Liver (tissue), 8 donors: ENCODE measurements at regions not wholly inside any gene's neighbourhood (a gene's known extent, or its start where the extent isn't known, plus 50 kb on each side); places are given as distances from the start of the nearest gene placed in this dataset.

Source experiments
- DNase-seq: peaks from one replicate; pipeline ENCODE4 v3.0.0-alpha.2; 2017; ENCODE audit warnings: low spot score
- H3K27ac ChIP-seq, 2 donors: one replicate each; pipeline ENCODE4 v1.7.0; 2013; ENCODE audit warnings: inconsistent platforms in 2 of 2, low read length in 2 of 2, control low read depth in 1 of 2, low read depth in 1 of 2, mild to moderate bottlenecking in 1 of 2
- H3K27me3 ChIP-seq, 4 donors: one replicate each; pipeline versions ENCODE4 v1.6.1 to v1.7.0; 2013; ENCODE audit warnings: low read length in 3 of 4, inconsistent platforms in 1 of 4, mild to moderate bottlenecking in 1 of 4, moderate library complexity in 1 of 4; ENCODE audit not compliant: control insufficient read depth in 4 of 4, insufficient read depth in 4 of 4
- H3K36me3 ChIP-seq, 4 donors: one replicate each; pipeline versions ENCODE4 v1.6.1 to v1.7.0; 2013; ENCODE audit warnings: low read length in 3 of 4, mild to moderate bottlenecking in 3 of 4, low read depth in 1 of 4, moderate library complexity in 1 of 4; ENCODE audit not compliant: control insufficient read depth in 4 of 4, insufficient read depth in 3 of 4
- H3K4me1 ChIP-seq, 4 donors: one replicate each; pipeline versions ENCODE4 v1.6.1 to v1.7.0; 2013; ENCODE audit warnings: low read length in 3 of 4, mild to moderate bottlenecking in 3 of 4, moderate library complexity in 1 of 4; ENCODE audit not compliant: control insufficient read depth in 4 of 4, insufficient read depth in 4 of 4
- H3K4me3 ChIP-seq, 3 donors: one replicate each; pipeline versions ENCODE4 v1.6.1 to v1.7.0; 2013; ENCODE audit warnings: low read length in 3 of 3, control low read depth in 1 of 3, low read depth in 1 of 3, mild to moderate bottlenecking in 1 of 3
- H3K9ac ChIP-seq, 2 donors: one replicate each; pipeline ENCODE4 v1.7.0; 2013; ENCODE audit warnings: low read length in 2 of 2, mild to moderate bottlenecking in 2 of 2, moderate library complexity in 2 of 2, control low read depth in 1 of 2, low read depth in 1 of 2
- H3K9me3 ChIP-seq, 4 donors: one replicate each; pipeline versions ENCODE4 v1.6.1 to v1.7.0; 2013; ENCODE audit warnings: low read length in 3 of 4; ENCODE audit not compliant: control insufficient read depth in 4 of 4
- ATF3 ChIP-seq: IDR thresholded peaks from 2 replicates; pipeline ENCODE4 v1.6.1; 2016; ENCODE audit warnings: antibody characterized with exemption
- CTCF ChIP-seq: fragments of 150-350 bp; IDR thresholded peaks from 2 replicates; pipeline ENCODE4 v1.5.1; 2017; ENCODE audit warnings: improper control_type of control experiment, low read depth, low read length; ENCODE audit not compliant: missing input control
- FOXA1 ChIP-seq: IDR thresholded peaks from 2 replicates; pipeline ENCODE4 v1.6.1; 2016; ENCODE audit warnings: antibody characterized with exemption
- FOXA2 ChIP-seq: IDR thresholded peaks from 2 replicates; pipeline ENCODE4 v1.6.1; 2016; ENCODE audit warnings: antibody characterized with exemption
- GABPA ChIP-seq, 2 donors: IDR thresholded peaks in 1 of 2; conservative IDR thresholded peaks in 1 of 2; 2 replicates each; pipeline ENCODE4 v1.6.1; 2016; ENCODE audit warnings: antibody characterized with exemption in 2 of 2, mild to moderate bottlenecking in 1 of 2, moderate library complexity in 1 of 2
- HNF4A ChIP-seq, 2 donors: conservative IDR thresholded peaks; 2 replicates each; pipeline ENCODE4 v1.6.1; 2016; ENCODE audit warnings: antibody characterized with exemption in 2 of 2, mild to moderate bottlenecking in 2 of 2
- HNF4G ChIP-seq: IDR thresholded peaks from 2 replicates; pipeline ENCODE4 v1.6.1; 2016; ENCODE audit warnings: antibody characterized with exemption
- JUND ChIP-seq, 2 donors: IDR thresholded peaks; 2 replicates each; pipeline ENCODE4 v1.6.1; 2016; ENCODE audit warnings: antibody characterized with exemption in 2 of 2
- MAX ChIP-seq: IDR thresholded peaks from 2 replicates; pipeline ENCODE4 v1.6.1; 2016; ENCODE audit warnings: antibody characterized with exemption
- NR2F2 ChIP-seq: IDR thresholded peaks from 2 replicates; pipeline ENCODE4 v1.6.1; 2016; ENCODE audit warnings: antibody characterized with exemption
- RAD21 ChIP-seq, 2 donors: IDR thresholded peaks; 2 replicates each; pipeline ENCODE4 v1.6.1; 2016; ENCODE audit warnings: antibody characterized with exemption in 2 of 2, mild to moderate bottlenecking in 2 of 2
- RXRA ChIP-seq, 2 donors: IDR thresholded peaks; 2 replicates each; pipeline ENCODE4 v1.6.1; 2017 to 2018; ENCODE audit warnings: antibody characterized with exemption in 2 of 2, mild to moderate bottlenecking in 1 of 2
- SP1 ChIP-seq: IDR thresholded peaks from 2 replicates; pipeline ENCODE4 v1.6.1; 2018; ENCODE audit warnings: antibody characterized with exemption, mild to moderate bottlenecking
- YY1 ChIP-seq: IDR thresholded peaks from 2 replicates; pipeline ENCODE4 v1.6.1; 2016; ENCODE audit warnings: antibody characterized with exemption, mild to moderate bottlenecking
- WGBS: extraction: QIAGEN DNeasy Blood & Tissue Kit; methylation state at CpG from one replicate; pipeline ENCODE4 v1.1.7; 2013; 5-methylcytosine and 5-hydroxymethylcytosine counted together
- TF ChIP-seq, protein P1 (sequence below): IDR thresholded peaks from 2 replicates; pipeline ENCODE4 v1.6.1; 2016; ENCODE audit warnings: antibody characterized with exemption
- donor health status: healthy.
- donor health status: healthy.
- donor health status: healthy.
- donor health status: healthy.
- donor health status: healthy.

DNA sequence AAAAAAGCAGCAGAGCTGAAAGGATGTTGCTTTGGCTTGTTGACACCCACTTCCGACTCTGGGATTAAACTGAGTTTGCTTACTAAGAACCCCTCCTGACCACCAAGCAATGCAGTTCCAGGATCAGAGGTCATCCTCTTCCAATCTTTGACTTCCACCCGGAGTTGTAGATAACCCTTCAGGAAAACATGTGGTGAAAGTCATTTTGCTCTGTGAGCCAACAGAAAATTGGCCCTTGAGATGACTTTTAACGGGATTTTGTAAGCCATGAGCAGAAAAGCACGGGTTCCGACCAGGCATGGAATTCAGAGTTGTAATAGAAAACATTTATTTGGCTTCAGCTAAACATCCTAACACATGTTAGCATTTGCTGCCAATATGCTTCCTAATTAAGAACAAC, 171.6 kb upstream of the NR2F2 start:
- no peaks in the 10 kb centered on the region for H3K9me3 ChIP-seq
- H3K9ac ChIP-seq = no peak overlapping the region
- peak; percentile 100 for TF ChIP-seq NR2F2
- TF ChIP-seq JUND (IDR thresholded peaks at IDR 0.05) = no peak
- no peak for TF ChIP-seq FOXA1
- TF ChIP-seq RAD21 (IDR thresholded peaks at IDR 0.05) = peak; percentile 22 to 40
- peak; percentile 34 for TF ChIP-seq SP1
- peak; percentile 24 for TF ChIP-seq MAX
- TF ChIP-seq HNF4A (conservative IDR thresholded peaks at IDR 0.05) = no peak
- TF ChIP-seq RXRA (IDR thresholded peaks at IDR 0.05) = peak; percentile 22 to 23
- TF ChIP-seq, protein P1, sequence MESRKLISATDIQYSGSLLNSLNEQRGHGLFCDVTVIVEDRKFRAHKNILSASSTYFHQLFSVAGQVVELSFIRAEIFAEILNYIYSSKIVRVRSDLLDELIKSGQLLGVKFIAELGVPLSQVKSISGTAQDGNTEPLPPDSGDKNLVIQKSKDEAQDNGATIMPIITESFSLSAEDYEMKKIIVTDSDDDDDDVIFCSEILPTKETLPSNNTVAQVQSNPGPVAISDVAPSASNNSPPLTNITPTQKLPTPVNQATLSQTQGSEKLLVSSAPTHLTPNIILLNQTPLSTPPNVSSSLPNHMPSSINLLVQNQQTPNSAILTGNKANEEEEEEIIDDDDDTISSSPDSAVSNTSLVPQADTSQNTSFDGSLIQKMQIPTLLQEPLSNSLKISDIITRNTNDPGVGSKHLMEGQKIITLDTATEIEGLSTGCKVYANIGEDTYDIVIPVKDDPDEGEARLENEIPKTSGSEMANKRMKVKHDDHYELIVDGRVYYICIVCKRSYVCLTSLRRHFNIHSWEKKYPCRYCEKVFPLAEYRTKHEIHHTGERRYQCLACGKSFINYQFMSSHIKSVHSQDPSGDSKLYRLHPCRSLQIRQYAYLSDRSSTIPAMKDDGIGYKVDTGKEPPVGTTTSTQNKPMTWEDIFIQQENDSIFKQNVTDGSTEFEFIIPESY = no peak
- TF ChIP-seq GABPA (IDR thresholded peaks at IDR 0.05 in 1 of 2, conservative IDR thresholded peaks at IDR 0.05 in 1 of 2) = peak in 1 of 2 donors; percentile 15
- no peak overlapping the region for H3K27ac ChIP-seq
- H3K36me3 ChIP-seq = no peaks in the 10 kb centered on the region
- H3K4me1 ChIP-seq = peaks cover 0 to 9% (median 3%) of the 10 kb centered on the region in 4 donors
- H3K4me3 ChIP-seq = no peak overlapping the region
- 49% methylated on average over 5 of the region's 5 CpGs for WGBS
- no peaks in the 10 kb centered on the region for H3K27me3 ChIP-seq
- DNase-seq = no peak

GRCh38 chr15:96160269-96160668, 170.2 kb upstream of the NR2F2 start:
- Histone ChIP-seq H3K9ac (no peak overlapping the region), H3K4me1 (peaks cover 0 to 12% (median 3%) of the 10 kb centered on the region in 4 donors), H3K36me3 (no peaks in the 10 kb centered on the region), H3K27me3 (no peaks in the 10 kb centered on the region), H3K4me3 (no peak overlapping the region), H3K9me3 (no peaks in the 10 kb centered on the region), H3K27ac (peak overlapping the region in 1 of 2 donors; percentile 35)
- WGBS = 58% methylated on average over 8 of the region's 8 CpGs
- DNase-seq = no peak
- peak in 1 of 2 donors; percentile 6 for TF ChIP-seq RAD21 (IDR thresholded peaks at IDR 0.05)
- no peak for TF ChIP-seq FOXA1

- H3K27me3 ChIP-seq = no peaks in the 10 kb centered on the region
- TF ChIP-seq HNF4A (conservative IDR thresholded peaks at IDR 0.05) (no peak), FOXA1 (no peak), MAX (no peak), RAD21 (IDR thresholded peaks at IDR 0.05) (no peak), RXRA (IDR thresholded peaks at IDR 0.05) (no peak), HNF4G (no peak), GABPA (IDR thresholded peaks at IDR 0.05 in 1 of 2, conservative IDR thresholded peaks at IDR 0.05 in 1 of 2) (no peak), NR2F2 (no peak), SP1 (no peak), CTCF (no peak), ATF3 (no peak), JUND (IDR thresholded peaks at IDR 0.05) (no peak), FOXA2 (no peak), YY1 (no peak)
- TF ChIP-seq, protein P1 = no peak
- no peaks in the 10 kb centered on the region for H3K36me3 ChIP-seq
- 69% methylated on average over 1 of the region's 1 CpG for WGBS
- H3K4me1 ChIP-seq = peaks cover 0 to 12% (median 3%) of the 10 kb centered on the region in 4 donors
- no peaks in the 10 kb centered on the region for H3K9me3 ChIP-seq
- H3K27ac ChIP-seq = peak overlapping the region in 1 of 2 donors; percentile 35
- DNase-seq = no peak
- H3K4me3 ChIP-seq = no peak overlapping the region
- H3K9ac ChIP-seq = no peak overlapping the region
Observed at GRCh38 chr15:96160800-96161199, 169.7 kb upstream of the NR2F2 start.
